H1 (cell line): ENCODE measurements at regions not wholly inside any gene's neighbourhood (a gene's known extent, or its start where the extent isn't known, plus 50 kb on each side); places are given as distances from the start of the nearest gene placed in this dataset.

Source experiments
- CTCF ChIA-PET: fragments of 300-600 bp; sonication (Branson Sonifier 250); formaldehyde crosslinking; loops from one replicate; lab custom pipeline; 2021; ENCODE audit not compliant: partially characterized antibody; lab: Charles Lee
- POLR2A ChIA-PET: fragments of 300-600 bp; sonication (Branson Sonifier 250); formaldehyde crosslinking; loops from one replicate; lab custom pipeline; 2021; ENCODE audit warnings: inconsistent platforms; ENCODE audit not compliant: partially characterized antibody; lab: Charles Lee
- DNase-seq, 2 experiments: peaks; one replicate each; pipeline versions ENCODE4 v3.0.0 to v3.0.0-alpha.2; 2010 to 2022; ENCODE audit warnings: low spot score in 2 of 2, low read depth in 1 of 2, mixed read lengths in 1 of 2
- FAIRE-seq: peaks from 2 replicates; lab custom pipeline; 2011; peaks lifted over from hg19 to GRCh38; lab: Jason Lieb, UNC
- H2AFZ ChIP-seq: 2 replicates; pipeline ENCODE4 v1.8.1; 2012; ENCODE audit warnings: low read length, inconsistent platforms
- H2AK5ac ChIP-seq: 2 replicates; pipeline ENCODE4 v1.6.1; 2013; ENCODE audit warnings: low read depth, low read length
- H2BK120ac ChIP-seq: replicated peaks from 2 replicates; pipeline ENCODE3; 2013; ENCODE audit warnings: low read depth, low read length, inconsistent platforms
- H2BK12ac ChIP-seq: 2 replicates; pipeline ENCODE4 v1.6.1; 2013; ENCODE audit warnings: low read depth, low read length
- H2BK15ac ChIP-seq: 2 replicates; pipeline ENCODE4 v1.6.1; 2013; ENCODE audit warnings: low read length
- H2BK20ac ChIP-seq: 2 replicates; pipeline ENCODE4 v1.6.1; 2013; ENCODE audit warnings: low read length
- H2BK5ac ChIP-seq: 2 replicates; pipeline ENCODE4 v1.6.1; 2013; ENCODE audit warnings: low read depth, low read length
- H3K14ac ChIP-seq: 2 replicates; pipeline ENCODE4 v1.6.1; 2013; ENCODE audit warnings: inconsistent platforms; ENCODE audit not compliant: insufficient read length
- H3K18ac ChIP-seq: 2 replicates; pipeline ENCODE4 v1.6.1; 2013; ENCODE audit warnings: low read length; ENCODE audit errors: extremely low read depth
- H3K23ac ChIP-seq: 2 replicates; pipeline ENCODE4 v1.6.1; 2013; ENCODE audit warnings: inconsistent platforms; ENCODE audit not compliant: insufficient read length
- H3K23me2 ChIP-seq: 2 replicates; pipeline ENCODE4 v1.6.1; 2013; ENCODE audit warnings: low read depth, low read length
- H3K27ac ChIP-seq: 2 replicates; pipeline ENCODE4 v1.6.1; 2011; ENCODE audit warnings: low read depth, low read length, inconsistent platforms
- H3K27me3 ChIP-seq, 4 experiments: replicated peaks in 1 of 4; 1 replicate in 1 of 4; 2 replicates in 3 of 4; pipeline versions ENCODE4 v1.6.1 to v1.8.1; 2011 to 2013; ENCODE audit warnings: low read length in 3 of 4, mild to moderate bottlenecking in 3 of 4, inconsistent platforms in 2 of 4, mixed read lengths in 2 of 4, moderate library complexity in 1 of 4; ENCODE audit not compliant: control insufficient read depth in 3 of 4, insufficient read depth in 3 of 4; ENCODE audit errors: extremely low read depth in 1 of 4
- H3K36me3 ChIP-seq, 4 experiments: 2 replicates each; pipeline versions ENCODE4 v1.6.1 to v1.8.1; 2011 to 2013; ENCODE audit warnings: mild to moderate bottlenecking in 4 of 4, low read length in 3 of 4, moderate library complexity in 2 of 4, control low read depth in 1 of 4, inconsistent platforms in 1 of 4; ENCODE audit not compliant: insufficient read depth in 4 of 4, control insufficient read depth in 2 of 4
- H3K4ac ChIP-seq: replicated peaks from 2 replicates; pipeline ENCODE3; 2013; ENCODE audit warnings: low read length, low read depth, mixed read lengths, inconsistent platforms; ENCODE audit not compliant: insufficient read length
- H3K4me1 ChIP-seq, 4 experiments: replicated peaks in 1 of 4; 1 replicate in 1 of 4; 2 replicates in 3 of 4; pipeline versions ENCODE4 v1.6.1 to v1.8.1; 2011 to 2013; ENCODE audit warnings: low read length in 3 of 4, inconsistent platforms in 2 of 4, mixed read lengths in 1 of 4; ENCODE audit not compliant: insufficient read depth in 4 of 4, control insufficient read depth in 3 of 4
- H3K4me2 ChIP-seq, 2 experiments: 2 replicates each; pipeline versions ENCODE4 v1.6.1 to v1.8.1; 2011 to 2013; ENCODE audit warnings: low read depth in 2 of 2, low read length in 2 of 2, control low read depth in 1 of 2, inconsistent platforms in 1 of 2, mild to moderate bottlenecking in 1 of 2; ENCODE audit not compliant: insufficient read depth in 1 of 2
- H3K4me3 ChIP-seq, 4 experiments: fragments of 200-600, 300-600 bp in 1 of 4; sonication (generic), shearing (Covaris generic), sonication (Bioruptor Twin) in 1 of 4; 2 replicates each; pipeline versions ENCODE4 v1.5.1 to v1.8.1; 2011 to 2016; ENCODE audit warnings: low read length in 4 of 4, low read depth in 3 of 4, control low read depth in 2 of 4, inconsistent platforms in 2 of 4, mild to moderate bottlenecking in 2 of 4, mixed read lengths in 1 of 4, moderate library complexity in 1 of 4; ENCODE audit not compliant: insufficient read depth in 2 of 4; ENCODE audit errors: extremely low read depth in 1 of 4
- H3K56ac ChIP-seq: replicated peaks from 2 replicates; pipeline ENCODE3; 2013; ENCODE audit warnings: low read depth, mild to moderate bottlenecking, mixed read lengths, low read length, inconsistent platforms; ENCODE audit not compliant: insufficient read length
- H3K79me1 ChIP-seq: 2 replicates; pipeline ENCODE4 v1.6.1; 2013; ENCODE audit warnings: low read depth, low read length, control low read depth
- H3K79me2 ChIP-seq, 2 experiments: 2 replicates each; pipeline versions ENCODE4 v1.6.1 to v1.8.1; 2012 to 2013; ENCODE audit warnings: low read length in 2 of 2, mild to moderate bottlenecking in 2 of 2, inconsistent platforms in 1 of 2; ENCODE audit not compliant: insufficient read depth in 2 of 2, control insufficient read depth in 1 of 2
- H3K9ac ChIP-seq, 4 experiments: replicated peaks in 1 of 4; 1 replicate in 1 of 4; 2 replicates in 3 of 4; pipeline versions ENCODE4 v1.6.1 to v1.8.1; 2011 to 2013; ENCODE audit warnings: low read depth in 3 of 4, low read length in 3 of 4, control low read depth in 2 of 4, mild to moderate bottlenecking in 2 of 4, moderate library complexity in 2 of 4, inconsistent platforms in 1 of 4; ENCODE audit errors: extremely low read depth in 1 of 4
- H3K9me3 ChIP-seq, 2 experiments: 2 replicates each; pipeline versions ENCODE4 v1.6.1 to v1.8.1; 2012 to 2013; ENCODE audit warnings: mild to moderate bottlenecking in 2 of 2, moderate library complexity in 2 of 2, control low read depth in 1 of 2, inconsistent platforms in 1 of 2, low read depth in 1 of 2, low read length in 1 of 2, mixed read lengths in 1 of 2; ENCODE audit not compliant: insufficient read depth in 2 of 2
- H4K20me1 ChIP-seq, 2 experiments: replicated peaks in 1 of 2; 2 replicates each; pipeline versions ENCODE3 to v1.8.1; 2011 to 2013; ENCODE audit warnings: inconsistent platforms in 2 of 2, low read length in 2 of 2, mild to moderate bottlenecking in 1 of 2; ENCODE audit not compliant: insufficient read depth in 2 of 2, control insufficient read depth in 1 of 2
- H4K5ac ChIP-seq: 2 replicates; pipeline ENCODE4 v1.6.1; 2013; ENCODE audit warnings: low read length, low read depth, mixed read lengths, inconsistent platforms; ENCODE audit not compliant: insufficient read length
- H4K8ac ChIP-seq: 2 replicates; pipeline ENCODE4 v1.8.0; 2013; ENCODE audit warnings: mild to moderate bottlenecking, moderate library complexity, low read length, inconsistent platforms; ENCODE audit not compliant: insufficient read depth; ENCODE audit errors: extremely low read depth
- H4K91ac ChIP-seq: replicated peaks from 2 replicates; pipeline ENCODE3; 2013; ENCODE audit warnings: low read length, mixed read lengths, inconsistent platforms; ENCODE audit not compliant: insufficient read length
- CBX5 ChIP-seq: fragments of 300-800, 300-1000 bp; sonication (generic); IDR thresholded peaks from 2 replicates; pipeline ENCODE4 v1.7.1; 2016; ENCODE audit warnings: antibody characterized with exemption, low read length, low read depth
- CHD1 ChIP-seq: IDR thresholded peaks from 2 replicates; pipeline ENCODE4 v1.6.1; 2012; ENCODE audit warnings: low read depth, low read length, improper control_type of control experiment
- CHD2 ChIP-seq: IDR thresholded peaks from 2 replicates; pipeline ENCODE4 v1.6.1; 2012; ENCODE audit warnings: low read length, improper control_type of control experiment
- CTBP2 ChIP-seq: IDR thresholded peaks from 2 replicates; pipeline ENCODE4 v1.7.0; 2011; ENCODE audit warnings: borderline replicate concordance, mild to moderate bottlenecking, moderate library complexity, mixed read lengths, low read length; ENCODE audit not compliant: insufficient read depth, insufficient read length
- EZH2 ChIP-seq: fragments of 200-600 bp; sonication (generic); IDR thresholded peaks from 2 replicates; pipeline ENCODE4 v1.7.1; 2012; ENCODE audit warnings: low read depth, mild to moderate bottlenecking, moderate library complexity, low read length, inconsistent platforms; ENCODE audit not compliant: severe bottlenecking
- GTF2F1 ChIP-seq: IDR thresholded peaks from 2 replicates; pipeline ENCODE4 v1.6.1; 2012; ENCODE audit warnings: low read depth, low read length, improper control_type of control experiment, borderline replicate concordance
- MAFK ChIP-seq: IDR thresholded peaks from 2 replicates; pipeline ENCODE4 v1.6.1; 2012; ENCODE audit warnings: low read depth, mild to moderate bottlenecking, improper control_type of control experiment, low read length
- NANOG ChIP-seq: IDR thresholded peaks from 2 replicates; pipeline ENCODE4 v1.6.1; 2011; ENCODE audit warnings: low read length, low read depth, mild to moderate bottlenecking, inconsistent platforms; ENCODE audit not compliant: insufficient read depth, poor library complexity, severe bottlenecking
- SRF ChIP-seq: IDR thresholded peaks from 2 replicates; pipeline ENCODE4 v1.6.1; 2011; ENCODE audit warnings: mild to moderate bottlenecking, low read depth, low read length, moderate library complexity
- TAF7 ChIP-seq: optimal IDR thresholded peaks from 2 replicates; pipeline ENCODE3; 2011; ENCODE audit warnings: low read depth, mild to moderate bottlenecking, inconsistent platforms, low read length, moderate library complexity, borderline replicate concordance
- TBP ChIP-seq: IDR thresholded peaks from 2 replicates; pipeline ENCODE4 v1.6.1; 2011; ENCODE audit warnings: low read depth, low read length, improper control_type of control experiment
- YY1 ChIP-seq: IDR thresholded peaks from 2 replicates; pipeline ENCODE4 v1.6.1; 2011; ENCODE audit warnings: low read depth, mild to moderate bottlenecking, low read length
- WGBS, 2 experiments: shearing (Covaris generic) in 1 of 2; methylation state at CpG; one replicate each; pipeline versions ENCODE4 v1.1.6 to v1.1.7; 2013 to 2015; ENCODE audit warnings: low lambda C conversion rate in 2 of 2, mixed read lengths in 2 of 2, inconsistent platforms in 1 of 2, low coverage in 1 of 2, missing lambda C conversion rate in 1 of 2; ENCODE audit not compliant: insufficient replicate concordance in 2 of 2, insufficient coverage in 1 of 2, insufficient read length in 1 of 2; ENCODE audit errors: extremely low coverage in 1 of 2, missing lambda C conversion rate in 1 of 2; 5-methylcytosine and 5-hydroxymethylcytosine counted together
- TF ChIP-seq, protein P1 (sequence below): IDR thresholded peaks from 2 replicates; pipeline ENCODE4 v1.6.1; 2012; ENCODE audit warnings: inconsistent platforms
- TF ChIP-seq, protein P2 (sequence below): IDR thresholded peaks from 2 replicates; pipeline ENCODE4 v1.6.1; 2012; ENCODE audit warnings: low read length, inconsistent platforms

DNA sequence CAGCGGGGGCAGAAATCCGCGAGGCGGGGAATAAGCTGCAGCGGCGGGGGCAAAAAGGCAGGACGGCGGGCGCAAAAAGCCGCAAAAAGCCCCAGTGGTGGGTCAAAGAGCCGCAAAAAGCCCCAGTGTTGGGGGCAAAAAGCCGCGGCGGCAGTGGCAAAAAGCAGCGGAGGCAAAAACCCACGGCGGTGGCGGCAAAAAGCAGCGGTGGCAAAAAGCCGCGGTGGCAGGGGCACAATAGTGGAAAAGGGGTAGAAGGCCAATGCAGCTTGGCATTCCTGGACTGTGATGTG lies 525.3 kb downstream of the ZNF33B start:
- no peak overlapping the region for H2AK5ac ChIP-seq
- no peak overlapping the region for H2BK5ac ChIP-seq
- no peaks in the 10 kb centered on the region for H3K79me2 ChIP-seq
- no peak overlapping the region for H2BK120ac ChIP-seq
- no peak overlapping the region for H3K4me3 ChIP-seq
- no peak overlapping the region for H3K18ac ChIP-seq
- H3K27ac ChIP-seq, result no peak overlapping the region
- ChIA-PET CTCF (no interaction called here), POLR2A (no interaction called here)
- no peak overlapping the region for H3K56ac ChIP-seq
- H3K27me3 ChIP-seq, result no peaks in the 10 kb centered on the region
- H3K4me2 ChIP-seq, result no peak overlapping the region
- peaks cover 0 to 2% (median 0%) of the 10 kb centered on the region in 4 experiments; a peak in 1 of 8 replicates for H3K36me3 ChIP-seq
- no peak for DNase-seq
- H3K14ac ChIP-seq, result no peak overlapping the region
- H3K4me1 ChIP-seq, result no peaks in the 10 kb centered on the region
- 98% methylated on average over 10 of the region's 21 CpGs; no CpG with 5 or more reads in 1 of the 2 experiments for WGBS, 2 experiments
- H2BK12ac ChIP-seq, result no peak overlapping the region
- H3K23ac ChIP-seq, result no peak overlapping the region
- no peaks in the 10 kb centered on the region for H3K79me1 ChIP-seq
- H4K8ac ChIP-seq, result no peak overlapping the region
- peaks cover 3 to 35% of the 10 kb centered on the region in 2 experiments; a peak in 3 of 4 replicates for H3K9me3 ChIP-seq
- H4K91ac ChIP-seq, result no peak overlapping the region
- H3K9ac ChIP-seq, result no peak overlapping the region
- H2AFZ ChIP-seq, result no peak overlapping the region
- no peaks in the 10 kb centered on the region for H4K20me1 ChIP-seq
- H4K5ac ChIP-seq, result no peak overlapping the region
- H2BK20ac ChIP-seq, result no peak overlapping the region
- H3K4ac ChIP-seq, result no peak overlapping the region
- H2BK15ac ChIP-seq, result no peak overlapping the region
- FAIRE-seq, result no peak
- no peaks in the 10 kb centered on the region for H3K23me2 ChIP-seq
- TF ChIP-seq TAF7 (no peak), CHD2 (no peak), MAFK (no peak), EZH2 (no peak), YY1 (no peak), SRF (no peak), CBX5 (no peak), CTBP2 (no peak), TBP (no peak), CHD1 (no peak), GTF2F1 (no peak), NANOG (no peak)
- TF ChIP-seq, protein P1, sequence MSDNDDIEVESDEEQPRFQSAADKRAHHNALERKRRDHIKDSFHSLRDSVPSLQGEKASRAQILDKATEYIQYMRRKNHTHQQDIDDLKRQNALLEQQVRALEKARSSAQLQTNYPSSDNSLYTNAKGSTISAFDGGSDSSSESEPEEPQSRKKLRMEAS, result no peak
- TF ChIP-seq, protein P2, sequence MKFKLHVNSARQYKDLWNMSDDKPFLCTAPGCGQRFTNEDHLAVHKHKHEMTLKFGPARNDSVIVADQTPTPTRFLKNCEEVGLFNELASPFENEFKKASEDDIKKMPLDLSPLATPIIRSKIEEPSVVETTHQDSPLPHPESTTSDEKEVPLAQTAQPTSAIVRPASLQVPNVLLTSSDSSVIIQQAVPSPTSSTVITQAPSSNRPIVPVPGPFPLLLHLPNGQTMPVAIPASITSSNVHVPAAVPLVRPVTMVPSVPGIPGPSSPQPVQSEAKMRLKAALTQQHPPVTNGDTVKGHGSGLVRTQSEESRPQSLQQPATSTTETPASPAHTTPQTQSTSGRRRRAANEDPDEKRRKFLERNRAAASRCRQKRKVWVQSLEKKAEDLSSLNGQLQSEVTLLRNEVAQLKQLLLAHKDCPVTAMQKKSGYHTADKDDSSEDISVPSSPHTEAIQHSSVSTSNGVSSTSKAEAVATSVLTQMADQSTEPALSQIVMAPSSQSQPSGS, result no peak
